HG03064 (cell line): ENCODE measurements at regions not wholly inside any gene's neighbourhood (a gene's known extent, or its start where the extent isn't known, plus 50 kb on each side); places are given as distances from the start of the nearest gene placed in this dataset.

Source experiments
- ATAC-seq: cut with Tn5 transposase; IDR thresholded peaks from one replicate; pipeline ENCODE4 v1.9.1; 2021; ENCODE audit warnings: low read depth; ENCODE audit not compliant: unreplicated experiment

GRCh38 chr6:6780231-6780630 is 191.7 kb downstream of the LY86 start:
- no peak for ATAC-seq

GRCh38 chr6:6781172-6781872 is 192.8 kb downstream of the LY86 start:
- no peak for ATAC-seq

DNA sequence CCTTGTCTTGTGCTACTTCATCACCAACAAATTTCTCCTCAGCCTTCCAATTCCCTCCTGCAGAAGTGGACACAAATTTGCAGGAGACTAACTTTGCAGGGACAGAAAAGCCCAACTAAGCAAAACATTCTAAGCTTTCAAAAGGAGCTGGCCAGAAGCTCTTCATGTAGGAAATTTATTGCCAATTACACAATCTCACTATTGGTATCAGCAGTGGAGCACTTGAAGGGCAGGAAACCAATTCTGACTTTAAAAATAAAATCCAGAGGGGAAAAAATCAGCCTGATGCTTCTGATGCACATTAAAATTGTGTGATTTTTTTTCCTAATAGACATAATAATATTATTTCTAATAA is 193.3 kb downstream of the LY86 start:
- ATAC-seq = no peak

GRCh38 chr6:6783721-6784120 is 195.2 kb downstream of the LY86 start:
- no peak for ATAC-seq

- ATAC-seq = no peak
Observed at GRCh38 chr6:6784514-6785162, 196.1 kb downstream of the LY86 start.

DNA sequence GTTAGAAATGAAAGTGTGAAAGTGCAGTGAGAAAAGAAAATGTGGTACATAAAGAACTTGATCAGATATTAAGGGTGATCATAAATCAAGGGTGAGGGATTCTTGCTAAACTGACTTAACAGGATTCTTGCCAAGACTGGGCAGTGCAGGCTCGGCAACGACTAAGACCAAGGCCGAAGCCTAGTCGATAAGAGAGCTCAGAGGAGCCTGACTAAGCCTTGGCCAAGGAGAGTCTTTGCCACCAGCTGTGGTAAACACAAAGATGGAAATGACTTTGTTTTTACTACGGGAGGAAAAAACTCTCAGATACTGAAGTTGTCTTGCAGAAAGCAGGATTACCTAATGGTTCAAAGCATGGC is 196.6 kb downstream of the LY86 start:
- no peak for ATAC-seq

DNA sequence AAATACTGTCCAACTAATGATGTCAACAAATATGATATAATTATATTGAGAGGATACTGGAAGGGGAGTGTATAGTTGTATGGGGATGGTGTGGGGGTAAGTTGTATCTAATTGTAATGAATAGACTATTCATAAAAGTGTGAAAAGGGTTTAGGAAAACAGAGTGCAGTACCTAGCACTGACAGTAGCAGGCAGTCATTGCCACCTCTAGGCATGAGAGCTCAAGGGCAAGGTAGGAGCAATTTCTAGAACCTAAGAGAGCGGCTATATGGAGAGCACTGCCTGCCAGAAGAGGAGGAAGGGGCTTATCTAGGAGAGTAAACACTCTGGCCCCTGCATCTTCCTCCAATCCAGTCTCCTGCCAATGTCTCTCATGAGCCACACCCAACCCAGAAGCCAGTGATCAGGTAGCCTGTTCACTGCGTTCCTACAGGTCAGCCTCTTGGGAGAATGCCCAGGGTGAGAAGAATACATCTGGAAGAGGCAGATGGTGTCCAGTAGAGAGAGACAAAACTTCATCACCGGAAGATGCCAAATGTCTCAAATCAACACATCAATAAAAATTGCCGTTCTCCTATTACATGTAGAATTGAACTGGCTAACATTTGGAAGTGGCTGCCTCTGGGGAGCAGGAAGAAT is 200.0 kb downstream of the LY86 start:
- ATAC-seq = no peak

DNA sequence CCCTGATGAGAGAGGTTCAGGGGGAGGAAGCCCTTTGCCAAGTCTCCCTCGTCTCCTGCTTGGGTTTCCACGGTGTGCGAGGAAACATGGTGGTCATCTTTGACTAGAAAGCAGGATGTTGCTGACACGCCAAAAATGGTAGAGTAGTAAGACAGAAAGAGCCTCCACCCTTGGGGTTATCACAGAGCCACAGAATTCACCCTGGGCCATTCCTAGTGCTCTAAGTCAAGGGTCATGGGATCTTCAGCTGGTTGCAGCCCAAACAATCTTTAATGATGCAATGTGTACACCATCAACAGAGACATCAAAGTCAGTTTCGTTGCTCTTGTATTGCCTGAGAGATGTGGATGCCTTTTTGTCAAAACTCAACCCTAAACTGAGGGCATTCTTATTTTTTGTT is 201.9 kb downstream of the LY86 start:
- ATAC-seq = no peak

GRCh38 chr6:6790891-6791290 is 202.4 kb downstream of the LY86 start:
- ATAC-seq = no peak

DNA sequence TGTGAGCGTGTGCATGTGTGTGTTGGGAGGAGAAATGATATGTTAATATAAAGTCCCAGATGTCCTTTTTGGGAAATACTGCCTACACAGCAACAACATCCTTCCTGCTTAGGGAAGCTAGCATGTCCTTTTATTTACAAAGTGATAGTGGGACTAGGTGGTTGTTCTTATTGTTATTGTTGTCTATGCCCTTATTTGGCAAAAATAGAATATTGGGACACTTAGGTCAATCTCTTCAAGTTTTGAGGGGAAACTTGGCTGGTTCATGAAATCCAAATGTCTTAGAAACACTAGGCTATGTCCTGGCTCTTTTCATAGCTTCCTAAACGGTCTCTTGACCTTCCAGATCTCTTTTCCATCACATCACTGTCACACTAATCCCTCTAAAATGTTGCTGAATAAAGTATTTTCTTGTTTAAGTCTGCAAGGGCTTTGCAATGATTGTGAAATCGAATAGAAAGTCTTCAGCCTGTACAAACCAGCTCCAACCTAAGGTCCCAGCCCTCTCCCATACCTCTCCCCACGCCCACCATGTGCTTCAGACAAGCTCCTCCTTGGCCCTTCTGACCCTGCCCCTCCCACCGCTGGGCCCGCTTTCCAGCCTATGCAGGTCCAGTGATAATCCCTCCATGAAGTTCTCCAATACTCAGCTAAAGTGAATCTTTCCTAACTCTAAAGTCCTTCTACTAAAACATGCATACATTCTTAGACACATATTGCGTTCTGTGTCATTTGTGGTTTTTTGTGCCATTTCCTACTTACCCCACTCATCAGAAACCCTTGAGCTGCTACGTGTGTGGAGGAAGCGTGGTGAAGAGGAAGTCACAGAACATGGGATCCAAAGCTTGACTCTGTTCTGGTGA is 205.1 kb downstream of the LY86 start:
- no peak for ATAC-seq

DNA sequence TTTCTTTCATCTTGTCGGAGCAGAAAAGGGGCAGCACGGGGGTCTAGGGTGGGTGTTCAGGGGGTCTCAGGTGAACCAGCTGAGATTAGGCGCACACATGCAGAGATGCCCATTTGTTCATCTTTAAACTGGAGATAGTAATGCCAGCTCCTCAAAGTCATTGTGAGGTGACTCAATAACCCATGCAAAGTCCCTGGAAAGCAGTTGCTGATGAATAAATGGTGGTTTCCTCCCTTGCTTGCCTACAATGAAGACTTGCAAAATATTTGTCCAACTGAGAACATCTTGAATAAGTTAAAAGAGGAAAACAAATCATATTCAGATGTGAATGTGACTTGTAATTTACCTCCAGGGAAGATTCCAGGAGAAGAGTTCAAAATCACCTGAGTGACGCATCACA is 206.9 kb downstream of the LY86 start:
- ATAC-seq = no peak

DNA sequence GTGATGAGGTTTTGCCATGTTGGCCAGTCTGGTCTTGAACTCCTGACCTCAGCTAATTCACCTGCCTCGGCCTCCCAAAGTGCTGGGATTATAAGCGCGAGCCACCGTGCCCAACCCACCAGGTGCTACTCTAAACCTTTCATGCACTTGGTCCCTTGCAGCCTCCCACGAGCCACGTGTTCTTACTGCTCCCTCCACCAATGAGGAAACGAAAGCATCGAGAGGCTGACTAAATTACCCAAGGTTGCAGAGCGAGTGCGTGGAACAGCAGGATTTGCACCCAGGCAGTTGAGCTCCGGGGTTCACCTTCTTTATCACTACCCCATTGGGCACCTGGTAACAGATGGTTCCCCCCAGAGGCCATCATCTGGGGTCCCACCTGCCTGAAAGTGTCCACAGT is 208.3 kb downstream of the LY86 start:
- ATAC-seq = no peak

DNA sequence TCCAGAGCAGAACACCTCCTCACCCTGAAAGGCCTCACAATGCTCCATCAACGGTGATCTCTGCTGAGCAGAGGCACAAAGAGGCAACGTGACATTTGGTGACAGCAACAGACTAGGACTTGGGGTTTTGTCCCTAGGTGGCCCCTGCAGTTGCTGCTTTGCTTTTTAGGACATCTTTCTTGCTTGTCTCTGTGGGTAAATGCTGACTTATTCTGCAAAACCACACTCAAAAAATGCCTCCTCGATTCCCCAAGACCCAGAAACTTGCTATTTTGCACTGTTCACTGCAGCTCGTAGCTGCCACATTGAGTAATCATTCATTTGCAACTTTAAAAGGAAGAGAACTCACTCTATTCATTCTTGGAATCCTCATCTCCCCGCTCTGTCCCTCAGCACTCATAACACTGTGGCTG is 209.9 kb downstream of the LY86 start:
- ATAC-seq = peak; percentile 44

DNA sequence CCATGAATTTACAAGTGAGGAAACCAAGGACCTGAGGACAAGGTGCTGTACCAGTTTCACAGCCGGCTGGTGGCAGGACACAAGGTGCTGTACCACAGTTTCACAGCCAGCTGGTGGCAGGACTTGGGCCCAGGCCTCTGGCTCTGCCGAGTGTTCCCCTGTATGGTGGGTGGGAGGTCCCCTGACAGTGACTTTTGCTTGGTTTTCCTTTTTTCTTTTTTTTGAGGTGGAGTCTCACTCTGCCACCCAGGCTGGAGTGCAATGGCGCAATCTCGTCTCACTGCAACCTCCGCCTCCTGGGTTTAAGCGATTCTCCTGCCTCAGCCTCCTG is 212.4 kb downstream of the LY86 start:
- ATAC-seq = no peak

GRCh38 chr6:6801635-6802218 is 213.2 kb downstream of the LY86 start:
- no peak for ATAC-seq

DNA sequence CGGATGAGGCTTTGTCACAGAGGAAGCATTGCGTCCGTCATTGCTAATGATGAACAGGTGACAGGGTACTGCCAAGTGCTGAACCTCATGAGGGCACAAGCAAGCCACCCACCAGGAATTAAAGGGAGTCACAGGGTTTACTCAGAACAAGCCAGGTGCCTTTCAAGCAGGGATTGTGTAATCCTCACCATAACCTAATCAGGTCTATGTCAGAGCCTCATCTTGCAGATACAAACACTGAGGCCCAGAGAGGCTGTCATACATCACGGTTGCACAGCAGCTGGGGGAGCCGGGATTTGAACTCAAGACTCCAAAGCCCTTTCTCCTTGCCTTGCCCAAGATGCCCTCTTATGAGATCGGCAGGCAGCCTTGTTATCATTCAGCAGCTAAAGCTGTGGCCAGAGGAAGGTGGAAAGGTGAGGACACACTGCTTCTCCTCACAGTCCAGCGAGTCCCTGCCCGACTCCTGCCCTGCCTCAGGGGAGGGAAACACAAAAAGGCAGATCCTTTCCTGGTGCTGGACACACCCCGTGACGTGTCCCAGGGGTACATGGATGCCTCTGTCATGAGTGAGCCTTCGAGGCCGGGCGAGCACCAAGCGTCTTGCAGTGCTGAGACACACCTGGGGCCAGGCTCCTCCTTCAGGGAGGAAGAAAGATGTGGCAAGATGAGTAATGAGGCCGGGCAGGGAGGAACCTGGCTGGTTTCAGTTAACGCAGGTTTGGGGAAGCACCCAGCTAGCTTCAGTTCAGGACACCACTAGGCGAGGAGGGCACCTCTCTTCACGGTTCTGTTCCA is 214.9 kb downstream of the LY86 start:
- ATAC-seq = no peak

GRCh38 chr6:6804843-6805615 is 216.5 kb downstream of the LY86 start:
- ATAC-seq = no peak

DNA sequence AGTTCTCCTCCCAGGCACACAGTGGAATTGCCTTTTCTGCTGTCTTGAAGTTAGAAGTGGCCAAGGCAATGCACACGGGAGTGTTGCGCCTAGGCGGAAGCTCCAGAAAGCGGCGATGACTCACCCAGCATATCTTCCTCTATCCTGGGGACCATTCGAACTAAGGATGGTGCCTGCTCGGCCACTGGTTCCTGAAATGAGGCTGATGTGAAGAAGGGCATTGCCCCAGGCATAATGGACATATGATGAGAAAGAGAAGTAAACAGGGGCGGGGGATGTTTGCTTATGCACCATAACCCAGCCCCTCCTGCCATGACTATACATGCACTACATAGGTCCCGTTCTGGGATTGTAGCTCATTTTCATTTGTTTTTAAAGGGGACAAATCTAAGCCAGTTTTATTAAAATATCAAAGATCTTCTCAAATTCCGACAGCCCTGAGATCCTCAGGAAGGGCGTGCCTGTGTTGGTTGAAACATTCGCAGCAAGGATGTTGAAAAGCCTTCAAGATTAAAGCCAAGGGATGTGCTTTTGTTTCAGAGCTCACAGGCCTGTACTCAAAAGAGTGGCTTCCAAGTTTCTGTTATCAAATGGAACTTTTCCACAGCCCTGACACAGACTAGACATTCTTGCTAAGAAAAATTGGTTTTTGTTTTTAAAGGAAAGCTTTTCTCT is 218.5 kb downstream of the LY86 start:
- ATAC-seq = no peak

DNA sequence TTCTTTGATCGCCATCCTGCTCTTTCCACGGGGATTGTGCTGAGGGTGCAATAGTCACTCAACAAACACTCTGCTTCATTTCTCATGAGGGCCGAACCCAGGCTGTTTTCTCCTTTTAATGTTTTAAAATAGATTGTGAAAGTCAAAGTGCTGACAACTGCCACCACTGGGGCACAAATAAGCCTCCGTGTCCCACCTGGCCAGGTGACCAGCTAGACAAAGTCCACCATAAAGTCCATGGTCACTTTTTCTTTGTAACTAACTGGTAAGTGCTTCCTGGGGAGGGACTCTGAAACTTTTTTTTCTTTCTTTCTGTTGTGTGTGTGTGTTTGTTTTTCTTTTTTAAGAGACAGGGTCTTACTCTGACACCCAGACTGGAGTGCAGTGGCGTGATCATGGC is 219.8 kb downstream of the LY86 start:
- no peak for ATAC-seq
